Keratinocyte (primary cell): ENCODE measurements at regions not wholly inside any gene's neighbourhood (a gene's known extent, or its start where the extent isn't known, plus 50 kb on each side); places are given as distances from the start of the nearest gene placed in this dataset.

ENCODE experiments used
- DNase-seq: peaks from one replicate; pipeline ENCODE4 v3.0.0-alpha.2; 2011; ENCODE audit warnings: low read depth, missing footprints, low spot score
- FAIRE-seq: peaks from 2 replicates; lab custom pipeline; 2011; peaks lifted over from hg19 to GRCh38; lab: Jason Lieb, UNC
- H2AFZ ChIP-seq: 2 replicates; pipeline ENCODE4 v1.6.0; 2012; ENCODE audit warnings: low read length, control low read depth, inconsistent platforms; ENCODE audit not compliant: control insufficient read depth
- H3K27ac ChIP-seq: 2 replicates; pipeline ENCODE4 v1.5.1; 2011; ENCODE audit warnings: low read length; ENCODE audit not compliant: control insufficient read depth, insufficient read depth
- H3K27me3 ChIP-seq: 3 replicates; pipeline ENCODE4 v1.6.0; 2011; ENCODE audit warnings: low read length; ENCODE audit not compliant: control insufficient read depth, insufficient read depth; ENCODE audit errors: extremely low read depth
- H3K36me3 ChIP-seq, 2 experiments: 2 replicates in 1 of 2; 3 replicates in 1 of 2; pipeline ENCODE4 v1.5.1; 2011; ENCODE audit warnings: low read length in 2 of 2, mild to moderate bottlenecking in 1 of 2; ENCODE audit not compliant: control insufficient read depth in 2 of 2, insufficient read depth in 2 of 2; ENCODE audit errors: extremely low read depth in 1 of 2
- H3K4me1 ChIP-seq: 3 replicates; pipeline ENCODE4 v1.5.1; 2011; ENCODE audit warnings: low read length; ENCODE audit not compliant: control insufficient read depth, insufficient read depth; ENCODE audit errors: extremely low read depth
- H3K4me2 ChIP-seq: 3 replicates; pipeline ENCODE4 v1.6.0; 2011; ENCODE audit warnings: low read depth, low read length; ENCODE audit not compliant: control insufficient read depth, insufficient read depth; ENCODE audit errors: extremely low read depth
- H3K4me3 ChIP-seq, 3 experiments: fragments of 200-600 bp in 1 of 3; sonication (generic) in 1 of 3; 2 replicates in 2 of 3; 3 replicates in 1 of 3; pipeline ENCODE4 v1.5.1; 2011 to 2016; ENCODE audit warnings: low read length in 3 of 3, mild to moderate bottlenecking in 3 of 3, control low read depth in 2 of 3, inconsistent platforms in 1 of 3, low read depth in 1 of 3, mixed read lengths in 1 of 3, mixed run types in 1 of 3, moderate library complexity in 1 of 3; ENCODE audit not compliant: control insufficient read depth in 2 of 3, insufficient read depth in 2 of 3; ENCODE audit errors: extremely low read depth in 1 of 3
- H3K79me2 ChIP-seq: 2 replicates; pipeline ENCODE4 v1.6.0; 2012; ENCODE audit warnings: low read length; ENCODE audit not compliant: control insufficient read depth, insufficient read depth
- H3K9ac ChIP-seq: 3 replicates; pipeline ENCODE4 v1.6.0; 2011; ENCODE audit warnings: low read length; ENCODE audit not compliant: control insufficient read depth, insufficient read depth; ENCODE audit errors: extremely low read depth
- H3K9me1 ChIP-seq: 3 replicates; pipeline ENCODE4 v1.6.0; 2011; ENCODE audit warnings: low read length; ENCODE audit not compliant: control insufficient read depth, insufficient read depth; ENCODE audit errors: extremely low read depth
- H3K9me3 ChIP-seq: 2 replicates; pipeline ENCODE4 v1.5.1; 2012; ENCODE audit warnings: low read depth, low read length; ENCODE audit not compliant: control insufficient read depth
- H4K20me1 ChIP-seq: 3 replicates; pipeline ENCODE4 v1.6.0; 2011; ENCODE audit warnings: low read length; ENCODE audit not compliant: control insufficient read depth, insufficient read depth; ENCODE audit errors: extremely low read depth
- CTCF ChIP-seq, 3 experiments: IDR thresholded peaks in 1 of 3; conservative IDR thresholded peaks in 1 of 3; optimal IDR thresholded peaks in 1 of 3; 2 replicates in 2 of 3; 3 replicates in 1 of 3; pipeline versions ENCODE3 to v1.5.1; 2011; ENCODE audit warnings: low read length in 3 of 3, mild to moderate bottlenecking in 3 of 3, moderate library complexity in 2 of 3, control low read depth in 1 of 3, inconsistent platforms in 1 of 3; ENCODE audit not compliant: insufficient read depth in 2 of 3; ENCODE audit errors: extremely low read depth in 1 of 3
- EZH2 ChIP-seq: IDR thresholded peaks from one replicate; pipeline ENCODE4 v1.6.1; 2012; ENCODE audit warnings: inconsistent platforms, mild to moderate bottlenecking, low read length, moderate library complexity
- dilution Hi-C: fragments of 300-500 bp; cut with MboI; formaldehyde crosslinking; loops from one replicate; pipeline ENCODE4 v1.7.0; 2020; ENCODE audit warnings: low sequenced_read_pairs; ENCODE audit not compliant: extremely low pct_ligation_motif_present

- no peak overlapping the region for H3K27ac ChIP-seq
- dilution Hi-C loops = no loop called here
Measured at GRCh38 chr20:10806539-10806938, 132.7 kb upstream of the JAG1 start.

GRCh38 chr20:10807013-10807412 lies 133.2 kb upstream of the JAG1 start:
- Histone ChIP-seq H3K27me3 (no peaks in the 10 kb centered on the region), H2AFZ (no peak overlapping the region), H3K27ac (no peak overlapping the region), H3K9ac (no peak overlapping the region), H4K20me1 (no peaks in the 10 kb centered on the region), H3K4me1 (no peaks in the 10 kb centered on the region), H3K36me3 (no peaks in the 10 kb centered on the region), H3K9me1 (no peaks in the 10 kb centered on the region), H3K4me3 (no peak overlapping the region), H3K9me3 (no peaks in the 10 kb centered on the region), H3K79me2 (no peaks in the 10 kb centered on the region), H3K4me2 (no peak overlapping the region)
- DNase-seq (no peak), FAIRE-seq (no peak)
- no peak for TF ChIP-seq CTCF (optimal IDR thresholded peaks at IDR 0.05 in 1 of 3, IDR thresholded peaks at IDR 0.05 in 1 of 3, conservative IDR thresholded peaks at IDR 0.05 in 1 of 3; ENCODE audit: extremely low read depth in 1 of 3, insufficient read depth in 2 of 3, low read length in 3 of 3)
- dilution Hi-C loops = no loop called here

More at GRCh38 chr20:10806539-10806938, 132.7 kb upstream of the JAG1 start:
- Histone ChIP-seq H3K4me1 (no peaks in the 10 kb centered on the region), H2AFZ (no peak overlapping the region), H3K4me3 (no peak overlapping the region), H3K4me2 (no peak overlapping the region), H3K79me2 (no peaks in the 10 kb centered on the region), H4K20me1 (no peaks in the 10 kb centered on the region), H3K9ac (no peak overlapping the region), H3K36me3 (no peaks in the 10 kb centered on the region), H3K9me3 (no peaks in the 10 kb centered on the region), H3K27me3 (no peaks in the 10 kb centered on the region), H3K9me1 (no peaks in the 10 kb centered on the region)
- DNase-seq (no peak), FAIRE-seq (no peak)
- TF ChIP-seq CTCF (optimal IDR thresholded peaks at IDR 0.05 in 1 of 3, IDR thresholded peaks at IDR 0.05 in 1 of 3, conservative IDR thresholded peaks at IDR 0.05 in 1 of 3; ENCODE audit: extremely low read depth in 1 of 3, insufficient read depth in 2 of 3, low read length in 3 of 3) (no peak), EZH2 (no peak)
